HEK293 (cell line): ENCODE measurements at regions not wholly inside any gene's neighbourhood (a gene's known extent, or its start where the extent isn't known, plus 50 kb on each side); places are given as distances from the start of the nearest gene placed in this dataset.

ENCODE experiments used
- ATF2 ChIP-seq: fragments of 450-650 bp; formaldehyde crosslinking; IDR thresholded peaks from 2 replicates; pipeline ENCODE4 v1.5.1; 2016; ENCODE audit warnings: missing biosample characterization, missing genetic modification characterization, low read depth
- GLI2 ChIP-seq: fragments of 450-650 bp; formaldehyde crosslinking; IDR thresholded peaks from 2 replicates; pipeline ENCODE4; 2017; ENCODE audit warnings: missing biosample characterization, missing genetic modification characterization, low read depth, borderline replicate concordance
- KLF17 ChIP-seq: fragments of 450-650 bp; formaldehyde crosslinking; IDR thresholded peaks from 2 replicates; pipeline ENCODE4 v1.5.1; 2016; ENCODE audit warnings: missing biosample characterization, missing genetic modification characterization
- ZBTB21 ChIP-seq: fragments of 450-650 bp; formaldehyde crosslinking; IDR thresholded peaks from 2 replicates; pipeline ENCODE4 v1.5.1; 2017; ENCODE audit warnings: missing biosample characterization, missing genetic modification characterization
- ZNF362 ChIP-seq: fragments of 450-650 bp; formaldehyde crosslinking; IDR thresholded peaks from 2 replicates; pipeline ENCODE4 v1.5.1; 2016; ENCODE audit warnings: missing biosample characterization, missing genetic modification characterization
- ZNF530 ChIP-seq: fragments of 450-650 bp; formaldehyde crosslinking; IDR thresholded peaks from 2 replicates; pipeline ENCODE4 v1.5.1; 2016; ENCODE audit warnings: low read depth, missing biosample characterization, missing genetic modification characterization
- ZNF639 ChIP-seq: fragments of 450-650 bp; formaldehyde crosslinking; IDR thresholded peaks from 2 replicates; pipeline ENCODE4 v1.5.1; 2016; ENCODE audit warnings: missing biosample characterization, missing genetic modification characterization
- ZNF792 ChIP-seq: fragments of 450-650 bp; formaldehyde crosslinking; IDR thresholded peaks from 2 replicates; pipeline ENCODE4 v1.5.1; 2016; ENCODE audit warnings: missing biosample characterization, missing genetic modification characterization
- ZSCAN5A ChIP-seq: fragments of 450-650 bp; formaldehyde crosslinking; IDR thresholded peaks from 2 replicates; pipeline ENCODE4 v1.5.1; 2016; ENCODE audit warnings: missing biosample characterization, missing genetic modification characterization

GRCh38 chr1:201724039-201724765, 104.8 kb upstream of the IPO9 start:
- TF ChIP-seq ZNF362 (tag by site-specific recombination): no peak
- TF ChIP-seq ZNF639 (tag by site-specific recombination): no peak
- no peak for TF ChIP-seq ATF2 (tag by site-specific recombination)
- TF ChIP-seq ZSCAN5A (tag by site-specific recombination): no peak
- no peak for TF ChIP-seq ZNF530 (tag by site-specific recombination)
- no peak for TF ChIP-seq KLF17
- TF ChIP-seq ZBTB21 (tag by site-specific recombination): no peak
- no peak for TF ChIP-seq ZNF792 (tag by site-specific recombination)
- no peak for TF ChIP-seq GLI2 (tag by site-specific recombination)
